ENCODE measurements at regions not wholly inside any gene's neighbourhood (a gene's known extent, or its start where the extent isn't known, plus 50 kb on each side); places are given as distances from the start of the nearest gene placed in this dataset.
A peak's percentile ranks its signal among the peaks of the same experiment; 100 is the strongest.

GRCh38 chr1:162941024-162941423 lies 80.0 kb upstream of the CCDC190 start:
- DNase-seq (ENCODE audit: low spot score in 2 of 2, unreplicated experiment in 2 of 2) = no peak
- no peak overlapping the region for H3K4me3 Mint-ChIP-seq
- no peaks in the 10 kb centered on the region for H3K27me3 Mint-ChIP-seq (ENCODE audit: low read depth)
- H3K27ac Mint-ChIP-seq = no peak overlapping the region
- no peaks in the 10 kb centered on the region for H3K9me3 Mint-ChIP-seq
- H3K4me1 Mint-ChIP-seq = peaks cover 39% of the 10 kb centered on the region
- no peaks in the 10 kb centered on the region for H3K36me3 Mint-ChIP-seq
- TF ChIP-seq CTCF (IDR thresholded peaks at IDR 0.05; ENCODE audit: unreplicated experiment) = no peak

- no peak overlapping the region for H3K4me3 Mint-ChIP-seq
- no peaks in the 10 kb centered on the region for H3K27me3 Mint-ChIP-seq (ENCODE audit: low read depth)
- H3K36me3 Mint-ChIP-seq = no peaks in the 10 kb centered on the region
- no peak overlapping the region for H3K27ac Mint-ChIP-seq
- TF ChIP-seq CTCF (IDR thresholded peaks at IDR 0.05; ENCODE audit: unreplicated experiment) = no peak
- no peak for DNase-seq (ENCODE audit: low spot score in 2 of 2, unreplicated experiment in 2 of 2)
- no peaks in the 10 kb centered on the region for H3K9me3 Mint-ChIP-seq
- peaks cover 26% of the 10 kb centered on the region for H3K4me1 Mint-ChIP-seq
Observed at GRCh38 chr1:162939035-162939434, 78.1 kb upstream of the CCDC190 start.

GRCh38 chr1:162937716-162938395 lies 76.9 kb upstream of the CCDC190 start:
- no peak overlapping the region for H3K4me3 Mint-ChIP-seq
- no peaks in the 10 kb centered on the region for H3K36me3 Mint-ChIP-seq
- no peaks in the 10 kb centered on the region for H3K9me3 Mint-ChIP-seq

GRCh38 chr1:162930976-162931560 lies 70.1 kb upstream of the CCDC190 start:
- no peaks in the 10 kb centered on the region for H3K36me3 Mint-ChIP-seq
- peak overlapping the region; percentile 76 for H3K27ac Mint-ChIP-seq
- no peak overlapping the region for H3K4me3 Mint-ChIP-seq
- H3K4me1 Mint-ChIP-seq = peaks cover 54% of the 10 kb centered on the region
- no peaks in the 10 kb centered on the region for H3K9me3 Mint-ChIP-seq
- no peak for DNase-seq (ENCODE audit: low spot score in 2 of 2, unreplicated experiment in 2 of 2)
- TF ChIP-seq CTCF (IDR thresholded peaks at IDR 0.05; ENCODE audit: unreplicated experiment) = no peak
- H3K27me3 Mint-ChIP-seq (ENCODE audit: low read depth) = no peaks in the 10 kb centered on the region

More at GRCh38 chr1:162937716-162938395, 76.9 kb upstream of the CCDC190 start:
- H3K27me3 Mint-ChIP-seq (ENCODE audit: low read depth) = no peaks in the 10 kb centered on the region
- DNase-seq (ENCODE audit: low spot score in 2 of 2, unreplicated experiment in 2 of 2) = no peak
- TF ChIP-seq CTCF (IDR thresholded peaks at IDR 0.05; ENCODE audit: unreplicated experiment) = no peak
- peaks cover 20% of the 10 kb centered on the region for H3K4me1 Mint-ChIP-seq
- no peak overlapping the region for H3K27ac Mint-ChIP-seq

GRCh38 chr1:162930532-162930931 lies 69.6 kb upstream of the CCDC190 start:
- H3K27ac Mint-ChIP-seq = peak overlapping the region; percentile 76
- no peak for TF ChIP-seq CTCF (IDR thresholded peaks at IDR 0.05; ENCODE audit: unreplicated experiment)
- no peaks in the 10 kb centered on the region for H3K27me3 Mint-ChIP-seq (ENCODE audit: low read depth)
- H3K36me3 Mint-ChIP-seq = no peaks in the 10 kb centered on the region
- H3K4me1 Mint-ChIP-seq = peaks cover 54% of the 10 kb centered on the region
- H3K4me3 Mint-ChIP-seq = no peak overlapping the region
- no peak for DNase-seq (ENCODE audit: low spot score in 2 of 2, unreplicated experiment in 2 of 2)
- H3K9me3 Mint-ChIP-seq = no peaks in the 10 kb centered on the region

All from mesothelial cell of epicardium (in vitro differentiated cells).